ENCODE measurements at regions not wholly inside any gene's neighbourhood (a gene's known extent, or its start where the extent isn't known, plus 50 kb on each side); places are given as distances from the start of the nearest gene placed in this dataset.

DNA sequence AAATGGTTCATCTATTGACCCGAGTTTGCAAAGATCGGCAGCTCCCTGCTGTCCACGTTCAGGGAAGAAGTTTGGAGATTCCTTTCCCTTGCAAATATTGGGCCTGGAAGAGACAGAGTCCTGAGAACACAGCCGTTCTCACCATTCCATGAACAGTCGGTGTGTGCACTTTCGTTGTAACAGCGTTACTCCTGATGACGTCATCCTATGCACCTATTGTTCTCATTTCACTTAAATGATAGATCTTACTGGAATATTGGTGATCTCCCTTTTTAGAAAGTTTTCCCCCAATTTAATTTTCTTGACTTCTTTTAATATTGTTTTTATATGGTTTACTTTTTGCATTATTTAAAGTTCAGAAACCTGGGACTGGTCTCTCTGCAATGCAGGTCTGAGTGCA is 320.7 kb upstream of the PFKP start:
- DNase-seq (ENCODE audit: low spot score), result no peak
- no TSS peak for BruUV-seq (replicated peaks)
- Histone ChIP-seq H3K36me3 (ENCODE audit: insufficient read depth, low read length) (no peaks in the 10 kb centered on the region), H3K4me3 (ENCODE audit: low read depth, low read length, poor library complexity, severe bottlenecking) (no peak overlapping the region), H3K79me2 (ENCODE audit: insufficient read depth, low read depth, low read length) (no peaks in the 10 kb centered on the region), H3K9me2 (ENCODE audit: insufficient read depth, low read length) (no peaks in the 10 kb centered on the region), H3K4me1 (ENCODE audit: insufficient read depth, low read length, poor library complexity, severe bottlenecking) (no peaks in the 10 kb centered on the region), H3K9me3 (ENCODE audit: low read length) (no peaks in the 10 kb centered on the region), H3K27ac (ENCODE audit: low read depth, low read length, poor library complexity, severe bottlenecking) (no peak overlapping the region), H4K20me1 (ENCODE audit: insufficient read depth, low read length) (no peaks in the 10 kb centered on the region), H3K4me2 (ENCODE audit: low read length) (no peak overlapping the region), H2AFZ (ENCODE audit: low read length) (no peak overlapping the region)
- POLR2A ChIA-PET, result no interaction called here
- TF ChIP-seq EZH2phosphoT487 (IDR thresholded peaks at IDR 0.05; ENCODE audit: borderline replicate concordance, low read depth, low read length), result no peak
- TF ChIP-seq, protein P1, sequence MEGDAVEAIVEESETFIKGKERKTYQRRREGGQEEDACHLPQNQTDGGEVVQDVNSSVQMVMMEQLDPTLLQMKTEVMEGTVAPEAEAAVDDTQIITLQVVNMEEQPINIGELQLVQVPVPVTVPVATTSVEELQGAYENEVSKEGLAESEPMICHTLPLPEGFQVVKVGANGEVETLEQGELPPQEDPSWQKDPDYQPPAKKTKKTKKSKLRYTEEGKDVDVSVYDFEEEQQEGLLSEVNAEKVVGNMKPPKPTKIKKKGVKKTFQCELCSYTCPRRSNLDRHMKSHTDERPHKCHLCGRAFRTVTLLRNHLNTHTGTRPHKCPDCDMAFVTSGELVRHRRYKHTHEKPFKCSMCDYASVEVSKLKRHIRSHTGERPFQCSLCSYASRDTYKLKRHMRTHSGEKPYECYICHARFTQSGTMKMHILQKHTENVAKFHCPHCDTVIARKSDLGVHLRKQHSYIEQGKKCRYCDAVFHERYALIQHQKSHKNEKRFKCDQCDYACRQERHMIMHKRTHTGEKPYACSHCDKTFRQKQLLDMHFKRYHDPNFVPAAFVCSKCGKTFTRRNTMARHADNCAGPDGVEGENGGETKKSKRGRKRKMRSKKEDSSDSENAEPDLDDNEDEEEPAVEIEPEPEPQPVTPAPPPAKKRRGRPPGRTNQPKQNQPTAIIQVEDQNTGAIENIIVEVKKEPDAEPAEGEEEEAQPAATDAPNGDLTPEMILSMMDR (conservative IDR thresholded peaks at IDR 0.05; ENCODE audit: low read length), result no peak
- intact Hi-C loops (cut with micrococcal nuclease; ENCODE audit: unreplicated experiment), result no loop called here
- CTCF ChIA-PET (ENCODE audit: unreplicated experiment), result no interaction called here

- ChIA-PET CTCF (ENCODE audit: unreplicated experiment) (no interaction called here), POLR2A (no interaction called here)
- Histone ChIP-seq H3K27ac (ENCODE audit: low read depth, low read length, poor library complexity, severe bottlenecking) (no peak overlapping the region), H4K20me1 (ENCODE audit: insufficient read depth, low read length) (no peaks in the 10 kb centered on the region), H3K9me2 (ENCODE audit: insufficient read depth, low read length) (no peaks in the 10 kb centered on the region), H3K4me2 (ENCODE audit: low read length) (no peak overlapping the region), H3K79me2 (ENCODE audit: insufficient read depth, low read depth, low read length) (no peaks in the 10 kb centered on the region), H2AFZ (ENCODE audit: low read length) (no peak overlapping the region), H3K9me3 (ENCODE audit: low read length) (no peaks in the 10 kb centered on the region), H3K4me1 (ENCODE audit: insufficient read depth, low read length, poor library complexity, severe bottlenecking) (no peaks in the 10 kb centered on the region), H3K4me3 (ENCODE audit: low read depth, low read length, poor library complexity, severe bottlenecking) (no peak overlapping the region), H3K36me3 (ENCODE audit: insufficient read depth, low read length) (no peaks in the 10 kb centered on the region)
- no peak for DNase-seq (ENCODE audit: low spot score)
- TF ChIP-seq, protein P1 (conservative IDR thresholded peaks at IDR 0.05; ENCODE audit: low read length), result no peak
- TF ChIP-seq EZH2phosphoT487 (IDR thresholded peaks at IDR 0.05; ENCODE audit: borderline replicate concordance, low read depth, low read length), result no peak
- no TSS peak for BruUV-seq (replicated peaks)
- intact Hi-C loops (cut with micrococcal nuclease; ENCODE audit: unreplicated experiment), result no loop called here
These were observed 321.7 kb upstream of the PFKP start for GRCh38 chr10:2745666-2746065.

- ChIA-PET CTCF (ENCODE audit: unreplicated experiment) (no interaction called here), POLR2A (no interaction called here)
These were observed 322.7 kb upstream of the PFKP start for GRCh38 chr10:2744547-2745200.

More at GRCh38 chr10:2744547-2745200, 322.7 kb upstream of the PFKP start:
- Histone ChIP-seq H3K79me2 (ENCODE audit: insufficient read depth, low read depth, low read length) (no peaks in the 10 kb centered on the region), H3K27ac (ENCODE audit: low read depth, low read length, poor library complexity, severe bottlenecking) (no peak overlapping the region), H3K4me1 (ENCODE audit: insufficient read depth, low read length, poor library complexity, severe bottlenecking) (no peaks in the 10 kb centered on the region), H3K36me3 (ENCODE audit: insufficient read depth, low read length) (no peaks in the 10 kb centered on the region), H3K4me3 (ENCODE audit: low read depth, low read length, poor library complexity, severe bottlenecking) (no peak overlapping the region), H2AFZ (ENCODE audit: low read length) (no peak overlapping the region), H3K9me3 (ENCODE audit: low read length) (no peaks in the 10 kb centered on the region), H4K20me1 (ENCODE audit: insufficient read depth, low read length) (no peaks in the 10 kb centered on the region), H3K4me2 (ENCODE audit: low read length) (no peak overlapping the region), H3K9me2 (ENCODE audit: insufficient read depth, low read length) (no peaks in the 10 kb centered on the region)
- DNase-seq (ENCODE audit: low spot score), result no peak
- intact Hi-C loops (cut with micrococcal nuclease; ENCODE audit: unreplicated experiment), result no loop called here
- no TSS peak for BruUV-seq (replicated peaks)
- TF ChIP-seq, protein P1 (conservative IDR thresholded peaks at IDR 0.05; ENCODE audit: low read length), result no peak
- no peak for TF ChIP-seq EZH2phosphoT487 (IDR thresholded peaks at IDR 0.05; ENCODE audit: borderline replicate concordance, low read depth, low read length)
